Stimulated activated CD4-positive, alpha-beta T cell treated with anti-CD3 and anti-CD28 coated beads, Interleukin-12 subunit alpha, Interleukin-12 subunit beta, amount 100 ng/mL, for 48 hours (primary cell): ENCODE measurements at regions not wholly inside any gene's neighbourhood (a gene's known extent, or its start where the extent isn't known, plus 50 kb on each side); places are given as distances from the start of the nearest gene placed in this dataset.
"Not testable (repeated sequence)": the region's sequence is repeated elsewhere in the genome, so short reads cannot be mapped to it uniquely, and the experiment has no call there.

Source experiments
- DNase-seq, 3 donors: peaks; one replicate each; pipeline ENCODE4 v3.0.0-alpha.2; 2020; ENCODE audit warnings: low read depth in 2 of 3, low spot score in 1 of 3

- no peak for DNase-seq
These were observed 760.2 kb upstream of the GBE1 start for GRCh38 chr3:82521657-82522056.

- no peak for DNase-seq
These were observed 759.4 kb upstream of the GBE1 start for GRCh38 chr3:82520846-82521245.

- DNase-seq: no peak
These were observed 748.6 kb upstream of the GBE1 start for GRCh38 chr3:82509951-82510603.

GRCh38 chr3:82509106-82509842 lies 747.8 kb upstream of the GBE1 start:
- no peak for DNase-seq

- DNase-seq: no peak
These were observed 744.8 kb upstream of the GBE1 start for GRCh38 chr3:82506204-82506603.

- DNase-seq: no peak
These were observed 743.8 kb upstream of the GBE1 start for GRCh38 chr3:82505079-82505756.

- DNase-seq: no peak
These were observed 736.7 kb upstream of the GBE1 start for GRCh38 chr3:82498186-82498585.

- DNase-seq: no peak
These were observed 735.6 kb upstream of the GBE1 start for GRCh38 chr3:82496890-82497560.

- no peak for DNase-seq
These were observed 734.2 kb upstream of the GBE1 start for GRCh38 chr3:82495655-82496054.

- no peak for DNase-seq
These were observed 733.6 kb upstream of the GBE1 start for GRCh38 chr3:82494977-82495489.

- DNase-seq: no peak
These were observed 732.4 kb upstream of the GBE1 start for GRCh38 chr3:82493858-82494257.

GRCh38 chr3:82475306-82475705 lies 713.9 kb upstream of the GBE1 start:
- no peak for DNase-seq

- DNase-seq: no peak
These were observed 713.3 kb upstream of the GBE1 start for GRCh38 chr3:82474711-82475110.

GRCh38 chr3:82473864-82474541 lies 712.6 kb upstream of the GBE1 start:
- no peak for DNase-seq

GRCh38 chr3:82467051-82467450 lies 705.6 kb upstream of the GBE1 start:
- no peak for DNase-seq

- no peak for DNase-seq
These were observed 701.5 kb upstream of the GBE1 start for GRCh38 chr3:82462977-82463376.

- no peak for DNase-seq
These were observed 699.8 kb upstream of the GBE1 start for GRCh38 chr3:82461049-82461889.

GRCh38 chr3:82448320-82448719 lies 686.9 kb upstream of the GBE1 start:
- no peak for DNase-seq

- DNase-seq: not testable (repeated sequence)
These were observed 667.4 kb upstream of the GBE1 start for GRCh38 chr3:82428821-82429220.

- no peak for DNase-seq
These were observed 662.5 kb upstream of the GBE1 start for GRCh38 chr3:82424031-82424339.
